K562 (cell line): ENCODE measurements at regions not wholly inside any gene's neighbourhood (a gene's known extent, or its start where the extent isn't known, plus 50 kb on each side); places are given as distances from the start of the nearest gene placed in this dataset.
A peak's percentile ranks its signal among the peaks of the same experiment; 100 is the strongest.

Experiments
- ATAC-seq: fragments of 200-7000 bp; cut with Tn5 transposase; 3 replicates; pipeline ENCODE4 v1.9.1; 2020; ENCODE audit warnings: moderate library complexity
- BruUV-seq: library from RNA; stranded (reverse); fragments of 400-500 nt; replicated peaks from 2 replicates; lab custom pipeline; 2021; lab: Mats Ljungman, UMichigan
- CTCF ChIA-PET: fragments of 300-600 bp; formaldehyde crosslinking; extraction: SDS; loops from one replicate; lab custom pipeline; 2021; ENCODE audit warnings: low intra/inter-chr PET ratio; lab: Yijun Ruan, JAX
- POLR2A ChIA-PET: fragments of 300-600, 350-650 bp; sonication (Branson Sonifier 250); formaldehyde crosslinking; extraction: SDS; loops from one replicate; lab custom pipeline; 2021; ENCODE audit warnings: antibody characterized with exemption, inconsistent platforms; lab: Yijun Ruan, JAX
- DNase-seq, 4 experiments: peaks; one replicate each; pipeline versions ENCODE4 v3.0.0 to v3.0.0-alpha.2; 2011 to 2018; ENCODE audit warnings: low spot score in 3 of 4, mixed read lengths in 3 of 4; ENCODE audit errors: extremely low read depth in 1 of 4
- FAIRE-seq: peaks from 2 replicates; lab custom pipeline; 2011; peaks lifted over from hg19 to GRCh38; lab: Jason Lieb, UNC
- H2AFZ ChIP-seq: 2 replicates; pipeline ENCODE4 v1.6.0; 2011; ENCODE audit warnings: low read depth, low read length, control low read depth, inconsistent platforms
- H3K27ac ChIP-seq: fragments of 200-600 bp; 3 replicates; pipeline ENCODE4 v1.8.0; 2011; ENCODE audit warnings: low read depth, mild to moderate bottlenecking, control low read depth, inconsistent platforms, low read length, moderate library complexity, mixed read lengths; ENCODE audit errors: extremely low read depth
- H3K27me3 ChIP-seq, 2 experiments: fragments of 300-600 bp in 1 of 2; 2 replicates in 1 of 2; 3 replicates in 1 of 2; pipeline versions ENCODE4 v1.6.0 to v1.8.0; 2011; ENCODE audit warnings: inconsistent platforms in 2 of 2, low read length in 2 of 2, mild to moderate bottlenecking in 1 of 2, mixed read lengths in 1 of 2, moderate library complexity in 1 of 2; ENCODE audit not compliant: control insufficient read depth in 2 of 2, insufficient read depth in 2 of 2
- H3K36me3 ChIP-seq: fragments of 300-600 bp; 3 replicates; pipeline ENCODE4 v1.8.0; 2011; ENCODE audit warnings: mild to moderate bottlenecking, low read length, inconsistent platforms; ENCODE audit not compliant: control insufficient read depth, insufficient read depth
- H3K4me1 ChIP-seq, 2 experiments: fragments of 200-600 bp in 1 of 2; replicated peaks in 1 of 2; 2 replicates in 1 of 2; 3 replicates in 1 of 2; pipeline versions ENCODE4 v1.5.1 to v1.8.0; 2011; ENCODE audit warnings: inconsistent platforms in 2 of 2, low read length in 2 of 2, mild to moderate bottlenecking in 1 of 2, mixed read lengths in 1 of 2, moderate library complexity in 1 of 2; ENCODE audit not compliant: control insufficient read depth in 2 of 2, insufficient read depth in 2 of 2
- H3K4me2 ChIP-seq: 2 replicates; pipeline ENCODE4 v1.6.1; 2011; ENCODE audit warnings: low read length, control low read depth, inconsistent platforms, mixed read lengths; ENCODE audit not compliant: insufficient read depth
- H3K4me3 ChIP-seq: fragments of 200-600 bp; sonication (generic), shearing (Covaris generic); 2 replicates; pipeline ENCODE4 v1.5.1; 2016; ENCODE audit warnings: control low read depth, inconsistent platforms
- H3K79me2 ChIP-seq: fragments of 200-600 bp; 3 replicates; pipeline ENCODE4 v1.8.0; 2011; ENCODE audit warnings: low read length, inconsistent platforms; ENCODE audit not compliant: control insufficient read depth, insufficient read depth
- H3K9ac ChIP-seq, 2 experiments: 2 replicates each; pipeline versions ENCODE4 v1.6.0 to v1.6.1; 2011; ENCODE audit warnings: low read depth in 2 of 2, low read length in 2 of 2, control low read depth in 1 of 2, inconsistent platforms in 1 of 2, mild to moderate bottlenecking in 1 of 2, mixed read lengths in 1 of 2; ENCODE audit not compliant: insufficient read depth in 1 of 2
- H3K9me1 ChIP-seq: one replicate; pipeline ENCODE4 v1.6.0; 2011; ENCODE audit warnings: inconsistent platforms, mild to moderate bottlenecking, low read length, moderate library complexity; ENCODE audit not compliant: control insufficient read depth, insufficient read depth
- H3K9me3 ChIP-seq: replicated peaks from 2 replicates; pipeline ENCODE4 v1.5.1; 2011; ENCODE audit warnings: low read depth, low read length, inconsistent platforms; ENCODE audit not compliant: control insufficient read depth, insufficient read depth
- H4K20me1 ChIP-seq: replicated peaks from 2 replicates; pipeline ENCODE4 v1.6.1; 2011; ENCODE audit warnings: low read length, inconsistent platforms, mixed read lengths; ENCODE audit not compliant: control insufficient read depth, insufficient read depth
- EHMT2 ChIP-seq: fragments of 450-650 bp; IDR thresholded peaks from 2 replicates; pipeline ENCODE4 v1.6.1; 2018; ENCODE audit warnings: antibody characterized with exemption
- GABPA ChIP-seq: fragments of 200-800 bp; sonication (Bioruptor generic); conservative IDR thresholded peaks from 2 replicates; pipeline ENCODE4 v1.6.1; 2016; ENCODE audit warnings: low read depth, missing genetic modification characterization, missing compliant biosample characterization
- MEF2D ChIP-seq: conservative IDR thresholded peaks from 2 replicates; pipeline ENCODE4 v1.6.1; 2016; ENCODE audit warnings: low read depth, missing genetic modification characterization, missing compliant biosample characterization
- RBM25 ChIP-seq: fragments of 200-400 bp; formaldehyde crosslinking; IDR thresholded peaks from 2 replicates; pipeline ENCODE4 v1.6.1; 2018; ENCODE audit warnings: low read length, low read depth, moderate library complexity; ENCODE audit not compliant: severe bottlenecking
- REST ChIP-seq, 2 experiments: fragments of 450-650 bp; formaldehyde crosslinking in 1 of 2; IDR thresholded peaks; 2 replicates each; pipeline versions ENCODE4 v1.4.0 to v1.6.1; 2014 to 2020; ENCODE audit warnings: mild to moderate bottlenecking in 2 of 2, borderline replicate concordance in 1 of 2, low read depth in 1 of 2
- ZBTB34 ChIP-seq: fragments of 250-450 bp; sonication (Bioruptor Pico); IDR thresholded peaks from 2 replicates; pipeline ENCODE4 v1.8.0; 2021; ENCODE audit warnings: mild to moderate bottlenecking, moderate library complexity
- ZNF12 ChIP-seq: sonication (generic); formaldehyde crosslinking; IDR thresholded peaks from 2 replicates; pipeline ENCODE4 v1.4.0; 2020; ENCODE audit warnings: mild to moderate bottlenecking, missing genetic modification reagents
- ZNF57 ChIP-seq: fragments of 450-650 bp; formaldehyde crosslinking; IDR thresholded peaks from 2 replicates; pipeline ENCODE4 v1.4.0; 2020; ENCODE audit warnings: mild to moderate bottlenecking, moderate library complexity
- whole genome bisulfite sequencing: fragments of 100-300 bp; shearing (Covaris generic); methylation state at CpG from one replicate; pipeline ENCODE4 v1.1.6; 2016; ENCODE audit warnings: low coverage, mixed read lengths; ENCODE audit not compliant: insufficient coverage; ENCODE audit errors: missing lambda C conversion rate; 5-methylcytosine and 5-hydroxymethylcytosine counted together
- in situ Hi-C: fragments of 300-500 bp; cut with MboI; formaldehyde crosslinking; loops from 4 replicates; pipeline ENCODE4 v1.15.0; 2018; ENCODE audit warnings: inconsistent platforms, mixed read lengths
- intact Hi-C: fragments of 100-400 bp; cut with micrococcal nuclease; formaldehyde crosslinking; loops from 2 replicates; pipeline ENCODE4 v1.14.2; 2022

- Histone ChIP-seq H3K4me2 (no peak overlapping the region), H3K36me3 (no peaks in the 10 kb centered on the region), H3K27ac (no peak overlapping the region), H3K27me3 (peaks cover 0 to 4% of the 10 kb centered on the region in 2 experiments; a peak in 2 of 5 replicates), H3K9ac (no peak overlapping the region), H3K9me1 (no peaks in the 10 kb centered on the region), H4K20me1 (no peaks in the 10 kb centered on the region), H2AFZ (no peak overlapping the region), H3K79me2 (no peaks in the 10 kb centered on the region), H3K4me3 (no peak overlapping the region), H3K4me1 (no peaks in the 10 kb centered on the region), H3K9me3 (no peaks in the 10 kb centered on the region)
- ATAC-seq, result no peak
- intact Hi-C loops, result no loop called here
- no peak for FAIRE-seq
- BruUV-seq, result no TSS peak
- POLR2A ChIA-PET, result no interaction called here
- DNase-seq, result no peak
- WGBS, result 2% methylated on average over 12 of the region's 12 CpGs
- in situ Hi-C loops, result no loop called here
- peak; percentile 7; the same call in 1 of the 2 replicates for TF ChIP-seq REST (IDR thresholded peaks at IDR 0.05; ENCODE audit: borderline replicate concordance)
- no peak for TF ChIP-seq REST (CRISPR knock-in tag; IDR thresholded peaks at IDR 0.05; ENCODE audit: low read depth)
- TF ChIP-seq ZNF57 (CRISPR knock-in tag), result peak; percentile 61; the same call in 1 of the 2 replicates
- peak; percentile 22; the same call in 1 of the 2 replicates for TF ChIP-seq GABPA (tag)
- no peak for TF ChIP-seq ZBTB34 (CRISPR knock-in tag)
- no peak for TF ChIP-seq ZNF12
- no peak for TF ChIP-seq EHMT2
- peak; percentile 51 for TF ChIP-seq RBM25
- peak; percentile 77; the same call in 1 of the 2 replicates for TF ChIP-seq MEF2D (tag)
- TF ChIP-seq, all 486 proteins: peak for 5
- CTCF ChIA-PET, result no interaction called here
Observed at GRCh38 chr10:62632071-62632809, 172.3 kb upstream of the ADO start.
